Common myeloid progenitor, CD34-positive (primary cell): ENCODE measurements at regions not wholly inside any gene's neighbourhood (a gene's known extent, or its start where the extent isn't known, plus 50 kb on each side); places are given as distances from the start of the nearest gene placed in this dataset.

Experiments used
- CTCF ChIA-PET: fragments of 350-600 bp; sonication (Branson Sonifier 250); formaldehyde crosslinking; loops from one replicate; lab custom pipeline; 2021; ENCODE audit warnings: antibody characterized with exemption; lab: Charles Lee
- POLR2A ChIA-PET: fragments of 350-600 bp; sonication (Branson Sonifier 250); formaldehyde crosslinking; loops from one replicate; lab custom pipeline; 2021; ENCODE audit warnings: antibody characterized with exemption; lab: Charles Lee
- DNase-seq, 3 donors: peaks; one replicate each; pipeline versions ENCODE4 v3.0.0 to v3.0.0-alpha.2; 2013
- H3K27ac ChIP-seq, 2 experiments: 1 replicate in 1 of 2; 2 replicates in 1 of 2; pipeline ENCODE4 v1.7.0; 2013; ENCODE audit warnings: inconsistent platforms in 2 of 2, low read length in 2 of 2, mild to moderate bottlenecking in 2 of 2, low read depth in 1 of 2, moderate library complexity in 1 of 2; ENCODE audit not compliant: severe bottlenecking in 2 of 2, insufficient read depth in 1 of 2, poor library complexity in 1 of 2
- H3K27me3 ChIP-seq, 5 experiments: replicated peaks in 2 of 5; 1 replicate in 3 of 5; 2 replicates in 2 of 5; pipeline versions ENCODE4 v1.6.1 to v1.7.0; 2013; ENCODE audit warnings: low read length in 4 of 5, mild to moderate bottlenecking in 2 of 5, moderate library complexity in 2 of 5, inconsistent platforms in 1 of 5; ENCODE audit not compliant: insufficient read depth in 5 of 5, control insufficient read depth in 4 of 5
- H3K36me3 ChIP-seq, 4 experiments: 1 replicate in 2 of 4; 2 replicates in 2 of 4; pipeline versions ENCODE4 v1.6.1 to v1.7.0; 2013; ENCODE audit warnings: low read length in 3 of 4, control low read depth in 1 of 4, mild to moderate bottlenecking in 1 of 4; ENCODE audit not compliant: control insufficient read depth in 4 of 4, insufficient read depth in 4 of 4
- H3K4me1 ChIP-seq, 4 experiments: 1 replicate in 3 of 4; 2 replicates in 1 of 4; pipeline versions ENCODE4 v1.6.1 to v1.7.1; 2013; ENCODE audit warnings: low read length in 3 of 4, mild to moderate bottlenecking in 3 of 4, control low read depth in 1 of 4, inconsistent platforms in 1 of 4, moderate library complexity in 1 of 4; ENCODE audit not compliant: control insufficient read depth in 4 of 4, insufficient read depth in 4 of 4; ENCODE audit errors: control extremely low read depth in 1 of 4
- H3K4me3 ChIP-seq, 7 experiments: 1 replicate in 4 of 7; 2 replicates in 3 of 7; pipeline versions ENCODE4 v1.5.1 to v1.7.0; 2013; ENCODE audit warnings: mild to moderate bottlenecking in 7 of 7, low read length in 6 of 7, moderate library complexity in 6 of 7, inconsistent platforms in 2 of 7, low read depth in 2 of 7, control low read depth in 1 of 7; ENCODE audit not compliant: insufficient read depth in 4 of 7, control insufficient read depth in 1 of 7; ENCODE audit errors: extremely low read depth in 1 of 7
- H3K9me3 ChIP-seq, 5 experiments: 1 replicate in 4 of 5; 2 replicates in 1 of 5; pipeline versions ENCODE4 v1.6.1 to v1.7.1; 2013; ENCODE audit warnings: low read length in 4 of 5, mild to moderate bottlenecking in 2 of 5, inconsistent platforms in 1 of 5, low read depth in 1 of 5, moderate library complexity in 1 of 5; ENCODE audit not compliant: control insufficient read depth in 4 of 5, insufficient read depth in 2 of 5; ENCODE audit errors: control extremely low read depth in 1 of 5
- WGBS: methylation state at CpG from one replicate; pipeline ENCODE4 v1.1.5; 2013; ENCODE audit not compliant: insufficient coverage; 5-methylcytosine and 5-hydroxymethylcytosine counted together

- ChIA-PET POLR2A (interaction anchor here (0.6 to 1.0 kb wide), 2 partner anchors 9 to 115 kb away, joined by 3 to 4 read pairs; no protein-coding TSS in a partner anchor), CTCF (no interaction called here)
- 77% methylated on average over 6 of the region's 7 CpGs for WGBS
Observed at GRCh38 chr6:44538131-44538806, 150.8 kb downstream of the CDC5L start.

GRCh38 chr6:44538807-44539201 lies 151.3 kb downstream of the CDC5L start:
- H3K9me3 ChIP-seq, result no peaks in the 10 kb centered on the region
- H3K27me3 ChIP-seq, result peaks cover 0 to 2% (median 0%) of the 10 kb centered on the region in 5 experiments
- peaks cover 0 to 2% (median 1%) of the 10 kb centered on the region in 4 experiments for H3K4me1 ChIP-seq
- no peak overlapping the region for H3K27ac ChIP-seq
- no peaks in the 10 kb centered on the region for H3K36me3 ChIP-seq
- no peak for DNase-seq
- WGBS, result 0% methylated on average over 1 of the region's 2 CpGs
- ChIA-PET POLR2A (interaction anchor here (0.6 kb wide), 1 partner anchor 115 kb away, joined by 3 read pairs; no protein-coding TSS in a partner anchor), CTCF (no interaction called here)
- no peak overlapping the region for H3K4me3 ChIP-seq

More at GRCh38 chr6:44538131-44538806, 150.8 kb downstream of the CDC5L start:
- H3K4me1 ChIP-seq, result peaks cover 0 to 2% (median 1%) of the 10 kb centered on the region in 4 experiments
- H3K27ac ChIP-seq, result no peak overlapping the region
- H3K4me3 ChIP-seq, result no peak overlapping the region
- no peaks in the 10 kb centered on the region for H3K9me3 ChIP-seq
- DNase-seq, result no peak
- peaks cover 0 to 4% (median 0%) of the 10 kb centered on the region in 5 experiments for H3K27me3 ChIP-seq
- H3K36me3 ChIP-seq, result no peaks in the 10 kb centered on the region

DNA sequence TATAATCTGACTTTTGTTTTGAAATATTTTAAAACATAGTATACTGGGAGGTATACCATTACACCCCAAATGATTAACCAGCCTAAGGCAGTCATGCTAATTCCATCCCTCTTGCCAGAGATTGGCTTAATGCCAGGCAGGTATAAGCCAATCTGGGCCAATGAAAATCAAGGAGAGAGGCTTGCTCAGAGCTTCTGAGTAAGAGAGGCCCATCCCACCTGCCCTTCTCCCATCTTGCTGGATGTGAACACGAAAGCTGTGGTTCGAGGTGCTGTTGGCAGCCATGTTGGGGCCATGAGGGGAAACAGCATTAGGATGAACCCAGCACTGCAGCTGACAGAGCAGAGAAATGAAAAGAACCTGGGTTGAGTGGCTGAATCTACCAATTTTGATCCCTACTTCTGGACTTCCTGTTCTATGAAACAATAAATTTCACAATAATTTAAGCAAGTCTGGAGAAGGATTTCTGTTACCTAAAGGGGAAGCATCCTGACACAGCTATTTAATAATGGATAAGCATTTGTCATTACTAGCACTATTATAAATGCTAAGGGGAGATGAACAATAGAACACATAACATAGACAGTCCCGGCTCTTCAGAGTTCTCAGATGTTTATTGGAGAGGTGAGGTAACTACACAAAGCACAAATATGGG lies 152.3 kb downstream of the CDC5L start:
- Histone ChIP-seq H3K9me3 (no peaks in the 10 kb centered on the region), H3K4me1 (peaks cover 0 to 2% (median 1%) of the 10 kb centered on the region in 4 experiments), H3K27me3 (no peaks in the 10 kb centered on the region), H3K4me3 (no peak overlapping the region), H3K36me3 (no peaks in the 10 kb centered on the region), H3K27ac (no peak overlapping the region)
- DNase-seq, result no peak
- ChIA-PET POLR2A (no interaction called here), CTCF (interaction anchor here (0.6 to 0.8 kb wide), 3 partner anchors 9 to 64 kb away, joined by 3 to 4 read pairs (median 4); no protein-coding TSS in a partner anchor)
- 100% methylated on average over 1 of the region's 3 CpGs for WGBS

DNA sequence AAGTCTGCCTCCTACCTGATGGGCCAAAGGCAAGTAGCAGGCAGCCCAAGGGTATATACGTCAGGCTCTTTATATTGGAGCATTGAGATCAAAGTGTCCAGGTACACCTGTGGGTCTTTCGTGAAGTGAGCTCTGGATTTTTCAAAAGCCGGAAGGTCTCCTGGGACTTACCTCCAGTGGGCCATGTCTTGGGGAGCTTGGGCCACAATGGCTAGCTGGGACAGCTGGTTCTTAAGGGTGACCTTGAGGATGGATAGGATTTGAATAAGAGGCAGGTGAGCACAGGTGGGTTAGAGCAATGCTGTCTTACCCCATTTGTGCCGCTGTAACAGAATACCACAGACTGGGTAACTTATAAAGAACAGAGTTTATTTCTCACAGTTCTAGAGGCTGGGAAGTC lies 153.4 kb downstream of the CDC5L start:
- Histone ChIP-seq H3K4me1 (peaks cover 0 to 2% (median 1%) of the 10 kb centered on the region in 4 experiments), H3K36me3 (no peaks in the 10 kb centered on the region), H3K27ac (no peak overlapping the region), H3K9me3 (no peaks in the 10 kb centered on the region), H3K27me3 (no peaks in the 10 kb centered on the region), H3K4me3 (no peak overlapping the region)
- CTCF ChIA-PET, result interaction anchor here (2.9 kb wide), 1 partner anchor 65 kb away, joined by 10 read pairs; no protein-coding TSS in a partner anchor
- no peak for DNase-seq
- POLR2A ChIA-PET, result no interaction called here
- 100% methylated on average over 4 of the region's 4 CpGs for WGBS

- H3K9me3 ChIP-seq, result no peaks in the 10 kb centered on the region
- peaks cover 0 to 2% (median 1%) of the 10 kb centered on the region in 4 experiments for H3K4me1 ChIP-seq
- no peak for DNase-seq
- ChIA-PET POLR2A (no interaction called here), CTCF (interaction anchor here (0.6 to 2.9 kb wide), 2 partner anchors 67 to 104 kb away, joined by 3 to 10 read pairs; no protein-coding TSS in a partner anchor)
- H3K27ac ChIP-seq, result no peak overlapping the region
- no peaks in the 10 kb centered on the region for H3K27me3 ChIP-seq
- H3K36me3 ChIP-seq, result no peaks in the 10 kb centered on the region
- WGBS, result 96% methylated on average over 18 of the region's 21 CpGs
- no peak overlapping the region for H3K4me3 ChIP-seq
Observed at GRCh38 chr6:44542401-44543116, 155.1 kb downstream of the CDC5L start.

- Histone ChIP-seq H3K4me1 (peaks cover 0 to 1% (median 0%) of the 10 kb centered on the region in 4 experiments), H3K9me3 (no peaks in the 10 kb centered on the region), H3K27ac (no peak overlapping the region), H3K4me3 (no peak overlapping the region), H3K36me3 (no peaks in the 10 kb centered on the region), H3K27me3 (no peaks in the 10 kb centered on the region)
- DNase-seq, result no peak
- 97% methylated on average over 2 of the region's 3 CpGs for WGBS
- ChIA-PET POLR2A (no interaction called here), CTCF (interaction anchor here (2.9 kb wide), 1 partner anchor 68 kb away, joined by 10 read pairs; no protein-coding TSS in a partner anchor)
Observed at GRCh38 chr6:44543664-44544063, 156.2 kb downstream of the CDC5L start.
